GM18858 (cell line): ENCODE measurements at regions not wholly inside any gene's neighbourhood (a gene's known extent, or its start where the extent isn't known, plus 50 kb on each side); places are given as distances from the start of the nearest gene placed in this dataset.

ENCODE experiments used
- ATAC-seq: cut with Tn5 transposase; IDR thresholded peaks from one replicate; pipeline ENCODE4 v1.9.1; 2021; ENCODE audit not compliant: unreplicated experiment

DNA sequence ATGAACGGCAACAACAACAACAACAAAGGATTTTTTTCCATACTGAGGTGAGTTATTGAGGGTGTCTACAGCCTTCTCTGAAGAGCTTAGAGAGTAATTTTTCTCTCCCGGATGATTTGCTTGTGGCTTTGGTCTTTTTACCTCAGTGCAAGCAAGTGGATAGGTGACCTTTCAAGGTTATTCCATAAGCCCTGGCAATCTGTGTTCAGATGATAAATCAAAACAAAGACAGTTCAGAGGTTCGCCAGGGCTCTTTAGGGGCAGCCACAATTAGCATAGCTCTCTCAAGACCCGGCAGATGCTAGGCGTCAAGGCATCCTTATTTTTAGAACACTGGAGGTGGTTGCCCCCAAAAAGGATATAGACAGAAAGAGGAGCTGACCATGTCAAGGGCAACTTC is 417.9 kb upstream of the C9orf72 start:
- ATAC-seq: no peak

DNA sequence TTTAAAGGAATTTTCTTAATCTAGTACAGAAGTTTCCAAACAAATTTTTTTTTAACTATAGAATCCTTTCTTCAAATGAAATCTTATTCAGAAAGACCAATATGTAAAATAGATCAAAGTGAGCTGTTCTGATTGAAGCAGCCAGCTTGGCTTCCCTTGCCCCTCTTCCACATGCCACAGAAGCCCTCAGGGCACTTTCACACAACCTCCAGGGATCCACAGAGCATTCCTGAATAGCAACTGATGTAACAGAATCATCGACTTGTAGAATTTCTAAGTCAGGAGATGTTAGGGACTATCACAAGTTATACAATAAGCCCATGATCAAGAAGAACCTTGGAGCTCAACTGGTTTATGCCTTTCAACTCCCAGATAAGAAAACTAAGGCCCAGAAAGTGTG is 427.8 kb upstream of the C9orf72 start:
- ATAC-seq: no peak

DNA sequence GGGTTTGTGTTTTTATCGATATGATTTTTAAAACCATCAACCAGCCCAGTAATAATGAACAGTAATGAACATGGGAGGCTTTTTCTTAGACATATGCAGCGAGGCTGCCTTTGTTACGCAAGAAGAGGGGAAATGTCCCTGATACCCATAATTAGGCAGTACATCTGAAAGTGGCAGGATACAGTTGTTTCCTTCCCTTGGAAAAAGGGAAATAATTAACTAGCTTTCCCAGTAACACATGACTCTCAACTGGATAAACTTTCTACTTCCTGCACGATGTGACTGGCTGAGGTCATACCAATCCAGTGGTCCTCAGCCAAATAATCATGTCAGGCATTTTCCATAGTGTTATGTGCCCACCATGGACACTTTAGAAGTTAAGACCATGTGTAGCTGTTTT is 431.6 kb upstream of the C9orf72 start:
- no peak for ATAC-seq

DNA sequence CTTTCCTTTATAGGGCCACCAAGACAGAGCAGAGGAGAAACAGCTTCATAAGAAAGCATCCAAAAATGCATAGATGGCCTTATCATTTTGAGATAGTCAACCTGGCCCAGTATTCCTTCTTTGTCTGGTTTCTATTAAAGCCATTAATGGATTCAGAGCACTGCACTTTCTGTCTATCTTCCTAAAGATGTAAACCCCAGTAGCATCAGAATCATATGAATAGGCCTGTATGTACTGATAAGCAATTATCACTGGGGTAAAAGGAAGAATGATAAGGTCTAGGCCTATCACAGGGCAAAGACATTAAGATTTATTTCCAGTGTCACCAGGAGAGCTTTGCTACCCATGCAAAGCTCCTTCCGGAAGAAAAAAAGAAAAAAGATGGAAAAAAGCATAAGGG is 432.5 kb upstream of the C9orf72 start:
- no peak for ATAC-seq

DNA sequence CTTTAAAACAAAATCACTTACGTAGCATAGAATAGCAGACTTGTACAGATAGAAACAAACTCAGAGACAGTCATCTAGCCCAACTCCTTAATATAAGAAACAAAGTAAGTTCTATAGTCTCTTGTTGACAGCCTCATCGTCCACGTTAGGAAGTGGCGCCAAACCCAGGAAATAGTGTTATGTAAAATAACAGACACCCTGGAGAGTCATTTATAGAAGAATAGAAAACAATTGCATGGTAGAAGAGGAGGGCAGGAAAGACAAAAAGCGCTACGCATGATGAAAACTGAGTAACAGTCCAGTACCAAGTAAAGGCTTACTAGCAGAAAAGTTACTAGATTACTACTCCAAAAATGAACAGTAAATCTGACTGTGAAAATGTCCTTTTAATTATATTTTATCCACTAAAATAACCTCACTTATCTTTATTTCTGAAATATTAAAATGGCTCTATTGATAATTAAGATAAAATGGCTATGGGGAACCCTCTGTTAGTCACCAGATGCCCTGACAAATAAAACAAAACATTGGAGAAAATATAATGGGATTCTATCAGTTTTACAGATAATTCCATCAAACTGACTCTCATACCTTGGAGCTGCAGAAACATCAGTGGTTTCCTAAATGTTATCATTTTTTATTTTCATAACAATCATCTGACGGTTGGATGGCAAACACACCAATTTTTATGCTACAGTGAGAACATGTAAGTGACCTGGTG is 434.0 kb upstream of the C9orf72 start:
- no peak for ATAC-seq

DNA sequence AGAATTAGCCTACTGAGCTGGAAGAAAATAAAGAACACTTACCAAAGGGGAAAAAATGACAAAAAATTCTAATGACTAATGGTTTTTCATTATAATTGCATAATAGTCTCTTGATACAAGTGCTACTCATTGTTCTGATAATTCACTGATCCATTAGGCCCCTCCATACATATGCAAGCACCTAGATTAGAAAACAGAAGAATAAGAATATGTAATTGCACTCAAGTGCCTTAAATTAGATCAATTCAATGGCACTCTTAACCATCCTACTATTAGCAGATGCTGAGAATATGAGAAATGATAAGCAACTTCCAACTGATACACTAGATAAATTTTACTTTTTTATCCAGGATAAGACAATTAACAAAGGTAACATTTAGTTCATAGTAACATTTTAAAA is 440.9 kb upstream of the C9orf72 start:
- no peak for ATAC-seq

DNA sequence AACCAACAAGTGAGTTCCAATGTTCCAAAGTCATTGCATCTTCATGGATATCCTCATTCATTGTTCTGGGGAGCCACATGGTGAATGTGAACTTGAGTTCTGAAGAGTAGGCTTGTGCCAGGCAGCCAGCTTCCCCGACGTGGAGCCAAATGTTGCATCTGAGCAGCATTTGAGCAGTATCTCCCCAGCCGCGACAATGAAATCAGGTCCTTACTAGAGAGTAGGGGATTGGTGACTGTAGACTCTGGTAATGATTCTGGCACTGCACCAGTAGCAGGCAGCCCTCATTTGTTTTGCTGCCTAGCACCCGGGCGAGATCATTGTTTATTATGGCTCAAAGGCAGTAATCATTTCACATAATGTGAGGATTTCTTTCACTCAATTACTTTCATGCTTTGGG is 451.4 kb upstream of the C9orf72 start:
- ATAC-seq: no peak

DNA sequence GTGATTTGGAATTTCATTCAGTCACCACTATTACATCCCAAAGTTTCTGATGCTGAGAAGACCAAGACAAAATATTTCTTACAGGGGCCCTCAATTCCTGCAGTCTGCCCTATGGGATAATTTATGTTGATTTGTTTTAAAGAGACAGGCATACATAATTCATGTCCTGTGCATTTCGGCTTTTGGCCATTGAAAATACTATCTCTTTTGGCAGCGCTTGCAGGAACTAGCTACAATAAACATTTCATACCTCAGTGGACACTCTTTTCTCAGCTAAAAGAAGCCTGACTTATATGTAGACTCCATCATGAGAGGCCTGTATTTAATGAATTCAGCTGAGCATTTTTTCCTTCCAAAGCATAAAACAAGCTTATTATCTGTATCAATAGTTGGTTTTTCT is 451.9 kb upstream of the C9orf72 start:
- ATAC-seq: no peak

DNA sequence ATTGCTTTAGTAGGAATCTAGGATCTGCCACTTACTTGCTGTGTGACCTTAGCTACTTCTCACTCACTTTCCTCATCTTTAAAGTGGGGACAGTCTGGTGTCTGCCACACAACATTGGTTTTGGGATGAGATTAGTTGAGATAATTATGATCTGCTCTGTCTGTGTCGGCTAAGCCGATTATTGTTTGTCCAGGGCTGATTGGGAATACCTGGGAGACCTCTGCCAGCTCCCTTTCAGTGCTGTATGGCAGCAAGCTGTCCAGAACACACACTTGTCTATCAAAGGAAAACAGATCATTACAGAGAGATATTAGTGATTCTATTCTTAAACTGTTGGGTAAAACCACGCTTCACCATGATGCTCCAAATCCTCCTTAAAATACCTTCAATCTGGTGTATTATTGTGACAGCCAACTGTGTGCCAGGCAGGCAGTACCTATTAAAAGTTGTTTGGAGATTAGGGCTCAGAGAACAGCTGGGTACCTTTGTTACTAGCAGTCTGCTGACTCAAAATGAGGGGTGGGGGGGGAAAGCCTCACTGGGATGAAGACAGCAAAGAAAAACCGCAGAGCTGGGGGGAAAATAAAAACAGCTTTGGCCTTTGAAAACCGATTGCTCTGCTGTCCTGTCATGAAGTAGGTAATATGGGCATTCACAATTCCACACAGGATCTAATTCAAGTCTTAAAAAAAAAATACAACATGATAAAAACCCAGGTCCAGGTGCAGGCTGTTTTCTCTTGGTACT is 458.4 kb upstream of the C9orf72 start:
- no peak for ATAC-seq

DNA sequence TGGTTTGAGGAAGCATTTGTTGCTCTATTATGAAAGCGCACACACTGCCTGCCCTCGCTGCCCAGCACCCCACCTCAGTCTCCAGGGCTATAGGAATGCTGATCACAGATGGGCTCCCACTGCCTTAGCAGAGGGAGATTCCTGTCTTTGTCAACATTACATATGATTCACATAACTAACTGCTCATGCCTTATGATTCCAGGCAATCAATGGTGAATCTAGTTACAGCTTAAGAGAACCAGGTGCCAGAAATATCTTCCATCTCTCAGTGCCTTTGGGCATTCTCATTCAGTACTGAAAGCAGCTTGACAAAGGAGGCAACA is 458.9 kb upstream of the C9orf72 start:
- ATAC-seq: no peak

DNA sequence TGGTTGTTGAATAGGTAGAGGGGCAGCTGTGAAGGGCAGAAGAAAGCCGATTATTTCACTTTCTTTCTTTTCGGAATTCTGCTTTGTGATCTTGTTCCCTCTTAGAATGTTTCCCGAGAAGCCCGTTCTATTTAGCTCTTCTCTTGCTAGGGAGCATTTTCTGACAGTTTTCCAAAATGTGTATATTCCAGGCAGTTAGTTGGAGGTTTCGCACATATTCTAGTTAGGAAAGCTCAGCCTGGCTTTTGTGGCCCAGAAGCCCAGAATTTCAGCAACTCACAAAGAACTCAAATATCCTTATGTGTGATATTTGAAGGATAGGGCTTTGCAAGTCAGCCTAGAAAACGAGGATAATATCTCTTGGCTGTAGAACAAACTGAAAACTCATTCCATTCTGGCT is 461.0 kb upstream of the C9orf72 start:
- ATAC-seq: no peak

DNA sequence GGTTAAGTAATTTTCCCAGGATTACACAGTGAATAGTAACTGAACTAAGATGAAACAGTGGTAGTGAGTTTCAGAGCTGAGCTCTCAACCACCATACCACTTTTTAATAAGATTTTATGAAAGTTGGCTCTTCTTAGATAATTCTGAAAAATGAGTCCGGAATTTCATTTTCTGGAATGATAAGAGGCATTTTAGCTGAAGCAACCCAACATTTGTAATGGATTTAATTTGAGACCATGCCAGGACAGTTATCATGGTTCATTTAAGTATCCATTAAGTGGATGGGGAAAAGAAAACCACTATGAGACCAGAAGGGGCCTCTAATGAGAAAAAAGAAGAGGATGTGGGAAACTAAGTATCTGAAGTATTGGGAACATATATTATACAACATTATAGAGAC is 464.7 kb upstream of the C9orf72 start:
- no peak for ATAC-seq

DNA sequence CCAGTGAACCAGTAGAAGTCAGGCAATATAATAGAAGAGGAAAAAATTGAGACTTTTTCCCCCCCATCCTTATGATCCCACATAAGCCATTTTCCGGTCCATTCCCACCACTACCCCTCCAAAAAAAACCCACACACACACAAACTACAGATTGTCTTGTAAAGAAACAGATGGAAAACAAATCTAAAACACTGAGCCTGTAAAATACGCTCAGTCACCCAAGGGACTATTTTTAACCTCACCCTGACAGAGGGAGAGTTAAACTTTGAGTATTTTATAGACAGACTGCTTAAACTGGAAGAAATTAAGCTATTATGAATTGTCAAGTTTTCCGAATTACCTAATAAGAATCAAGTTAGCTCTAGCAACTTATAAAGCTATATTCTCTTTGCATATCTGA is 471.8 kb upstream of the C9orf72 start:
- no peak for ATAC-seq

DNA sequence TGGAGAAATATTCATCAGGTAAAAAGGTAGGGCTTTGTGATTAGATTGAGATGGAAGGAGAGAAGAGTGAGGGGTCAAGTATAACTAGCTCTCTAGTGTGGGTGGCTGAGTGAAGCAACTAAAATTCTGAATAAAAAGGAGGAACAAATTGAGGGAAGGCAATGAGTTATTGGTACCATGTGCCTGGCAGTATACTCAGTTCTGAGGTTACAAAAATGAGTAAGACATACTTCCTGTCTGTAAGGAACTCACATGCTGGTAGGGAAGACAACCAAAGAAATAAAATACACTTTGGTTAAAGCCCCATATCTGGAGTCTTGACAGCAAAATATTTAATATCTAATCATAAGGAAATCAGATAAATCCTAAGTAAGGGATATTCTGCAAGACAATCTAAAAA is 476.8 kb upstream of the C9orf72 start:
- ATAC-seq: no peak

DNA sequence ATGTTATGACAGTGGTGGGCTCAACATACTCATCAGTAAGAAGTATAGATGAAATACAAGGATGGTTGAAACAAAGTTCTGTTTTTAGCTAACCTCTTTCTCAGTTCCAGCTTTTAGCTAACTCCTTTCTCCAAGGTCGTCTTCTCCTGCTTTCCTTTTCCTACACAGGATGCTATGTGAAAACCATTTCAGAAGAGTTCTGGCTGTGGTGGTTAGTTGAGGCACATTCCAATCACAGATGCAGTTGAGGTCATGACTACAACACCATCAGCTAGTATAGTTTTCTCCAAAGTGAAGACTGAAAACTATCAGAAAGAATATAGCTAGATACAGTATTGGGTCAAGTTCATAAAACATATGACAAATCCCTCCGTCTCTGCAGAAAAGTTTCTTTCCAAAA is 477.7 kb upstream of the C9orf72 start:
- ATAC-seq: no peak

DNA sequence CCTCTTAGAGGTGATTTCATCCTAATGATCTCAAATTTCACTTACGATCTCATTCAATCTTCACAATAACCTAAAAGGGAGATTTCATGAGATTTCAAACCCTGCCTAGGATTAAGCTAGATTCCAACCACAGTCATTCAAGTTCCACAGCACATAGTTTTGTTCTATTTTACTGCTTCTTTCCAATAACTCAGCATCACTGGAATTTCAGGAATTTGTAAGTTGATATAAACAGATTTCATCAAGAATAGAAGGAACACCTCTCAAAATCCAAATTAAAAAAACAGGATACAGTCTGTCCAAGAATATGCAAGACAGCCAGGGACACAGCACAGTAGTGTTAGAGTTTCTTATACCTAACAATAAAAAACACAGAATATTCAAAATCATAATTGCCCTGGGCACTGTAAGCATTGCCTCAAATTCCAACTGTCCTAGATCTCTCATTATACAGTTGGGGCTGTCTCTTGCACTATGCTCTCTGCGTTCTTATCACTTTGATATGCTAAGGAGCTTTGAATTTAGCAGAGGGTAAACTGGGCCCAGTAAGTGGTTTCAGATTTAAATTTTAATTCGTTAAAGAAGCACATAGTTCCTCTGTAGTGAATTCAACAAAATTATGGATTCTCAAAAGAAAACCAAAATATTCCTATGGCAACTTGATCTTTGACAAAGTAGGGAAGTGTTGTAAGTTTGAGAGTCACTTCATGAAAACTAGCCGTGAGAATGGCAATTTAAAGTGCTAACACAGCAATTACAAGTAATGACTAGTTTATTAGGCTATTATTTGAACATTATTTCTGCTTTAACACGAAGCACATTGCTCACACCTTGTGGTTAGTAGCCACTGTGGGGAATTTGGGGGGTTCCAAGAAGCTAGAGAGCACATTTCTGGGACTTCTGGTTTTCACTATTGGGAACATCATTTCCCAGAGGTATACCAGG is 478.6 kb upstream of the C9orf72 start:
- no peak for ATAC-seq

DNA sequence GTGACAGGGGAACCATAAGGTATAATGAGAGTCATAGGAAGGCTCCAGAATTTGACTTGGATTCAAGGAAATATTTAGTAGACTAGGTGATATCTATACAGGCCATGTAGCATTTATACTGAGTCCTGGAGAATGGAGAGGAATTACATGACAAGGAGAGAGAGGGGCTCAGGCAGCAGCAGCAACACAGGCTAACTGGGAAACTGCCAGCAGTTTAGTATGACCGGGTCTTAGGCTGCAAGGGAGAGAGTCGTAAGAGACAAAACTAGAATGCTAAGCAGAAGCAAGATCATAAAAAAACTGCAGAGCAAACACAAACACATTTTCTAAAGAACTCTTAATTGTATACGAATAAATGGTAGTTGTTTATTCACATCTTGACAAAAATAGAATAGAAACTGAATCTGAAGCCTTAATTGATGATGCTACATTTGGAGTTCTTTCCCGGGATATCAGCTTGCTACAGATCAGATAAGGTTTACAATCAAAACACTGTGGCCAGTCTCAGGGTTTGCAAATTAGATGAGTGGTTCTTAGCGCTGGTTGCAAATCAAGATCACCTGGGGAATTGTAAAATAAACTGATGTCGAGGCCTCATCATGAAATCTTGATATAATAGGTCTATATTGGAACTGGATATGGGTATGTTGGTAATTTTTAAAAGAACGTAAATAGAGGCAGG is 480.0 kb upstream of the C9orf72 start:
- ATAC-seq: no peak

DNA sequence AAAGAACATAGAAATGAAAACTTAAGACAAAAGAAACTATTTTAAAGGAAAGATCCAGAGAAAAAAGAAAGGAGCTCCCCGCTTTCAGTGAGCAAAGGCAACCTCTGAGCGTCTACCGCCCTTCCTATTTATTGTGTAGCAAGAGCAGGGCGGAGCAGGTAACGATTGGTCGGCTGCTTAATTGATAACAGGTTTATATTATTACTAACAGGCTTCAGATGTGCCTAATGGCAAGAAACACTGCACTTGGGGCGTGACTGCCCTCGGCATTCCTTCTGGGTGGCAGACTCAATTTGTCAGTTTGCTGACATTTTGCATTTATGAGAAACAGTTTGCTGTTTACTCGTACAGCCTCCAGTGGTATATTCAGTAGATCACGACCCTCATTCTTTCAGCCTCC is 482.7 kb upstream of the C9orf72 start:
- no peak for ATAC-seq

DNA sequence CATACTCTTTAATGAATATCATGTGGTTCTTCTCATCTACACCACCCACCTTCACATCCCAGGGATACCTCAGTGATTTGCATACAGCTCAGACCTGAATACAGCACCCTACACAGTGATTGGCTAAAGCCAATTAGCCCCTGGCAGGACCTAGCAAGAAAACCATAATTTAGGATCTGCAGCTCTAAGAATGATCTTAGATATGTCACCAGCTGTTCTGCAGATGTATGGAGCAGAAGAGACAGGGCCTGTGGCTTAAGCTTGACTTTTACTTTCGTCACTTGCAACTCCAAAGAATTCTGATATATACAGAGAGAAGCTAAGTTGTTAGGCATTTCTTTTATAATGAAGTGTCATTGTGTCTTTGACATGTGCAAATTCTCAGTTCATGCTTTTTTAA is 483.2 kb upstream of the C9orf72 start:
- ATAC-seq: no peak

DNA sequence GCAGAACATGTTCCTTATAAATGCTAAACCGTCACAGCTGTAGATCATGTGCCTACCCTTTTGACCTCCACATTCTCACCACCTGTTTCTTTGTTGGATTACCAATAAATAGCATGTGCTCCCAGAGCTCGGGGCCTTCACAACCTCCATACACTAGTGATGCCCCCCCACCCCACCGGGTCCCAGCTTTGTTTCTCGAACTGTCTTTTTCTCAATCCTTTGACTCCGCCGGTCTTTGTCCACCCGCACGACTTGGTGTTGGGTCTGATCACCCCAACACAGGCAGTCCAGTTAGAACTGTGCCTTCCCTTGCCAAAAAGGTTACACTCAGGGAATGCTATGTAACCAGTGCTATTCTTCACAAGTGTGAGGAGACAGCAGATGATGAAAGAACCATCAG is 485.9 kb upstream of the C9orf72 start:
- ATAC-seq: no peak

DNA sequence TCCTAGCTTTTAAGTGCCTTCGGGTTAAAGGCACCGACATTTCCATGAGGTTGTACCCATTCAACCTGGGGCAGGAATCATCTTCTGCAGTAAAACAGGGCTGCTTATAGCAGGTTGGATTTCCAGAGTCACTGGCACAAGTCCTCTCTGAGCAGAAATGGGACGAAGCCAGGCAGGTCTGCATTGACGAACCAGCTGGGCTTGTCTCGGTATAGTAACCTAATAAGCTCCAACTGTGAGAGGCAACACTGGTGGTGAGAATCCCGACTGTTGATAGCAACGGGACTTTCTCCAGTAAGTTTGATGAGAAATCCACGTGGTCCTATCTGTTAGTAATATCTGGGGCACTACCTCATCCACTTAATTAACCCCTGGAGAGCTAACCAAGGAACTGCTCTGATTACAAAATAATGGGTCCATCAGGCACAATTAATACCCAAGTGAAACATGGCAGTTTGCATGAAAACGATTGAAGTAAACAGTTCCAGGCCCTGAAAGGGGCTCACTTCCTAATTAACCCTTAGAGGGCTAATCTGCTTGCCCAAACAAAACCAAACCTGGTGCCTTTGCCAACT is 491.0 kb upstream of the C9orf72 start:
- ATAC-seq: no peak
